ENCODE measurements at regions not wholly inside any gene's neighbourhood (a gene's known extent, or its start where the extent isn't known, plus 50 kb on each side); places are given as distances from the start of the nearest gene placed in this dataset.

DNA sequence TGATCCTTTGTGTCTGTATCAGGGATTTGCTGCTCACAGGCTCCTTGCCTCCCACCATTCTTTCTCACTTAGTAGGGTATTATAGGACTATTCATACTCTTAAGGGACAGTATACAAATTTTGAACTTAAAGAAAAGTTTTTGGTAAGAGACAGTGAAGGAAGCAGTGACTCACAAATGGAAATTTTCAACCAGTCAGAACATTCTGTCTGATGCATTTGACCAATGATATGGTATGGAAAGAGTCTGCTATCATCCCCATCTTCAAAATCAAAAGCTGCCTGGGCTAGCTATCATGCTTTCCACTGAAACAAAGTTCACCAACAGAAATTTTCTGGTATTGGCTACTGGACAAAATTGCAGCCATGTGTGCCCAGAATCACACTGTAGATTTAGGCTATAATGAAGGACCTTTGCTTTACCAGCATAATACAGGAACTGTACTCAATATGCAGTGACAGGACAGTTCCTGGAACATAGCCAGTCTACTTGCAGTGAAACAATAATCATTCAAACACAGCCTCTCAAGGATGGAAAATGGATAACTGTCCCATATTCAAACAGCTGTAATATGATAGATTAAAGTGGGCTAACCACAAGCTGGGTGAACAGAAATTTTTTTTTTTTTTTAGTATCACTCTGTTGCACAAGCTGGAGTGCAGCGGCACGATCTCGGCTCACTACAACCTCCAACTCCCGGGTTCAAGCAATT, 109.0 kb upstream of the ACSL4 start:
- intact Hi-C loops (cut with micrococcal nuclease; ENCODE audit: unreplicated experiment) = no loop called here
- no peaks in the 10 kb centered on the region for H3K36me3 ChIP-seq (ENCODE audit: control insufficient read depth in 2 of 2, insufficient read depth in 2 of 2, low read length in 1 of 2)
- no peak overlapping the region for H3K4me2 ChIP-seq (ENCODE audit: control insufficient read depth, insufficient read depth)
- no TSS peak for BruUV-seq (replicated peaks)
- ATAC-seq (no peak), FAIRE-seq (no peak), DNase-seq (ENCODE audit: low read depth, low spot score) (no peak)
- no peak overlapping the region for H3K9ac ChIP-seq (ENCODE audit: control insufficient read depth, insufficient read depth, low read length)
- WGBS (ENCODE audit: insufficient coverage, insufficient replicate concordance, low lambda C conversion rate, missing lambda C conversion rate) = 78% methylated on average over 4 of the region's 4 CpGs
- POLR2A ChIA-PET = interaction anchor here (1.0 to 1.7 kb wide), 5 partner anchors 12 to 122 kb away, joined by 3 to 7 read pairs (median 4); no protein-coding TSS in a partner anchor
- H4K20me1 ChIP-seq (ENCODE audit: control insufficient read depth, insufficient read depth) = no peaks in the 10 kb centered on the region
- no peak overlapping the region for H3K4me3 ChIP-seq
- RAD21 ChIA-PET (ENCODE audit: unreplicated experiment) = interaction anchor here (0.6 to 3.9 kb wide), 10 partner anchors 10 to 129 kb away, joined by 3 to 20 read pairs (median 5); partner anchors contain the start of gene ACSL4
- no peaks in the 10 kb centered on the region for H3K79me2 ChIP-seq (ENCODE audit: control insufficient read depth, insufficient read depth, low read length)
- CTCF ChIA-PET = interaction anchor here (0.9 to 7.2 kb wide), 8 partner anchors 9 to 133 kb away, joined by 3 to 57 read pairs (median 4); no protein-coding TSS in a partner anchor
- no peak overlapping the region for H2AFZ ChIP-seq (ENCODE audit: control insufficient read depth, low read depth, low read length)
- in situ Hi-C loops (cut with MboI) = no loop called here
- H3K4me1 ChIP-seq (ENCODE audit: control insufficient read depth, insufficient read depth, low read length) = peaks cover 6% of the 10 kb centered on the region; the same call in 1 of the 2 replicates
- H3K27ac ChIP-seq (ENCODE audit: control insufficient read depth, insufficient read depth) = no peak overlapping the region
- no peak for TF ChIP-seq RCOR1 (conservative IDR thresholded peaks at IDR 0.05; ENCODE audit: low read depth, low read length)
- TF ChIP-seq PML (IDR thresholded peaks at IDR 0.05; ENCODE audit: low read length) = no peak
- TF ChIP-seq SMARCA5 (IDR thresholded peaks at IDR 0.05) = no peak
- TF ChIP-seq MYB (IDR thresholded peaks at IDR 0.05; ENCODE audit: borderline replicate concordance, low read depth, low read length) = no peak
- peak; percentile 60; the same call in 1 of the 2 replicates for TF ChIP-seq NFYB (IDR thresholded peaks at IDR 0.05; ENCODE audit: insufficient read depth, low read depth, low read length)
- no peak for TF ChIP-seq MEF2B (IDR thresholded peaks at IDR 0.05; ENCODE audit: partially characterized antibody, poor library complexity, severe bottlenecking)
- TF ChIP-seq, protein P1, sequence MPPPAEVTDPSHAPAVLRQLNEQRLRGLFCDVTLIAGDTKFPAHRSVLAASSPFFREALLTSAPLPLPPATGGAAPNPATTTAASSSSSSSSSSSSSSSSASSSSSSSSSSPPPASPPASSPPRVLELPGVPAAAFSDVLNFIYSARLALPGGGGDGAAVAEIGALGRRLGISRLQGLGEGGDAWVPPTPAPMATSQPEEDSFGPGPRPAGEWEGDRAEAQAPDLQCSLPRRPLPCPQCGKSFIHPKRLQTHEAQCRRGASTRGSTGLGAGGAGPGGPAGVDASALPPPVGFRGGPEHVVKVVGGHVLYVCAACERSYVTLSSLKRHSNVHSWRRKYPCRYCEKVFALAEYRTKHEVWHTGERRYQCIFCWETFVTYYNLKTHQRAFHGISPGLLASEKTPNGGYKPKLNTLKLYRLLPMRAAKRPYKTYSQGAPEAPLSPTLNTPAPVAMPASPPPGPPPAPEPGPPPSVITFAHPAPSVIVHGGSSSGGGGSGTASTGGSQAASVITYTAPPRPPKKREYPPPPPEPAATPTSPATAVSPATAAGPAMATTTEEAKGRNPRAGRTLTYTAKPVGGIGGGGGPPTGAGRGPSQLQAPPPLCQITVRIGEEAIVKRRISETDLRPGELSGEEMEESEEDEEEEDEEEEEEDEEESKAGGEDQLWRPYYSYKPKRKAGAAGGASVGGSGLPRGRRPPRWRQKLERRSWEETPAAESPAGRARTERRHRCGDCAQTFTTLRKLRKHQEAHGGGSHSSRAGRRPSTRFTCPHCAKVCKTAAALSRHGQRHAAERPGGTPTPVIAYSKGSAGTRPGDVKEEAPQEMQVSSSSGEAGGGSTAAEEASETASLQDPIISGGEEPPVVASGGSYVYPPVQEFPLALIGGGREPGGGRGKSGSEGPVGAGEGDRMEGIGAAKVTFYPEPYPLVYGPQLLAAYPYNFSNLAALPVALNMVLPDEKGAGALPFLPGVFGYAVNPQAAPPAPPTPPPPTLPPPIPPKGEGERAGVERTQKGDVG (CRISPR knock-in tag; IDR thresholded peaks at IDR 0.05) = no peak
- TF ChIP-seq NFYA (IDR thresholded peaks at IDR 0.05; ENCODE audit: borderline replicate concordance, low read depth, low read length) = no peak
- no peaks in the 10 kb centered on the region for H3K27me3 ChIP-seq (replicated peaks in 1 of 2; ENCODE audit: control insufficient read depth in 2 of 2, insufficient read depth in 2 of 2, low read length in 1 of 2)
- SMC1A ChIA-PET (ENCODE audit: uncharacterized antibody, unreplicated experiment) = interaction anchor here (0.6 to 7.9 kb wide), 15 partner anchors 7 to 133 kb away, joined by 3 to 72 read pairs (median 6); partner anchors contain the start of gene ACSL4
- H3K9me3 ChIP-seq (replicated peaks; ENCODE audit: control insufficient read depth, insufficient read depth, low read length) = no peaks in the 10 kb centered on the region
